A549 (cell line): ENCODE measurements at regions not wholly inside any gene's neighbourhood (a gene's known extent, or its start where the extent isn't known, plus 50 kb on each side); places are given as distances from the start of the nearest gene placed in this dataset.

ENCODE experiments used
- ATAC-seq, 2 experiments: fragments of 200-7000 bp in 1 of 2; fragments of >200 bp in 1 of 2; cut with Nextera tagmentation in 1 of 2; cut with Tn5 transposase in 1 of 2; 3 replicates each; pipeline versions ENCODE4 v1.8.0 to v1.9.1; 2018 to 2020; ENCODE audit warnings: mild to moderate bottlenecking in 1 of 2, moderate library complexity in 1 of 2
- CTCF ChIA-PET: fragments of 300-600 bp; sonication (Branson Sonifier 250); formaldehyde crosslinking; extraction: SDS; loops from one replicate; lab custom pipeline; 2021; ENCODE audit warnings: antibody characterized with exemption, inconsistent platforms; lab: Yijun Ruan, JAX
- POLR2A ChIA-PET: fragments of 350-600 bp; formaldehyde crosslinking; extraction: SDS; loops from one replicate; lab custom pipeline; 2021; ENCODE audit warnings: antibody characterized with exemption, inconsistent platforms; lab: Yijun Ruan, JAX
- DNase-seq, 2 experiments: peaks; one replicate each; pipeline versions ENCODE4 v3.0.0 to v3.0.0-alpha.2; 2011 to 2016; ENCODE audit warnings: low read depth in 1 of 2, low spot score in 1 of 2
- FAIRE-seq: peaks from 2 replicates; lab custom pipeline; 2011; peaks lifted over from hg19 to GRCh38; lab: Jason Lieb, UNC
- H3K27ac ChIP-seq, 2 experiments: fragments of >200 bp; sonication (Bioruptor Twin); formaldehyde crosslinking; 3 replicates each; pipeline ENCODE4 v1.5.1; 2016 to 2017
- H3K4me1 ChIP-seq: fragments of >200 bp; sonication (Bioruptor Twin); formaldehyde crosslinking; 3 replicates; pipeline ENCODE4 v1.6.1; 2016
- H3K4me2 ChIP-seq: fragments of >200 bp; sonication (Bioruptor Twin); formaldehyde crosslinking; 3 replicates; pipeline ENCODE4 v1.6.1; 2016
- H3K4me3 ChIP-seq: fragments of >200 bp; sonication (Bioruptor Twin); formaldehyde crosslinking; 3 replicates; pipeline ENCODE4 v1.5.1; 2016
- H3K9me3 ChIP-seq: fragments of >200 bp; sonication (Bioruptor Twin); formaldehyde crosslinking; 3 replicates; pipeline ENCODE4 v1.6.1; 2016
- BCL3 ChIP-seq: fragments of >200 bp; sonication (Bioruptor Twin); formaldehyde crosslinking; IDR thresholded peaks from 3 replicates; pipeline ENCODE4 v1.6.1; 2016
- CBX8 ChIP-seq: fragments of 200-600 bp; sonication (generic); IDR thresholded peaks from 2 replicates; pipeline ENCODE4 v1.6.1; 2016
- CEBPB ChIP-seq, 2 experiments: fragments of >200 bp in 1 of 2; sonication (Bioruptor Twin) in 1 of 2; formaldehyde crosslinking in 1 of 2; IDR thresholded peaks; 2 replicates each; pipeline ENCODE4 v1.6.1; 2012 to 2016
- CHD2 ChIP-seq: fragments of 150-350 bp; IDR thresholded peaks from 2 replicates; pipeline ENCODE4 v1.6.1; 2014; ENCODE audit warnings: low read length; ENCODE audit not compliant: partially characterized antibody
- E2F6 ChIP-seq: IDR thresholded peaks from 2 replicates; pipeline ENCODE4 v1.6.1; 2012; ENCODE audit warnings: low read depth, borderline replicate concordance
- EP300 ChIP-seq, 2 experiments: fragments of >200 bp; sonication (Bioruptor Twin); formaldehyde crosslinking; IDR thresholded peaks; 2 replicates in 1 of 2; 3 replicates in 1 of 2; pipeline ENCODE4 v1.6.1; 2016 to 2017
- FOXS1 ChIP-seq: fragments of 250-450 bp; sonication (Bioruptor Pico); IDR thresholded peaks from 2 replicates; pipeline ENCODE4 v1.5.0; 2020; ENCODE audit warnings: mild to moderate bottlenecking, moderate library complexity
- HEYL ChIP-seq: fragments of 250-450 bp; sonication (Bioruptor Pico); IDR thresholded peaks from 2 replicates; pipeline ENCODE4 v1.8.0; 2021; ENCODE audit warnings: mild to moderate bottlenecking, moderate library complexity
- HMGXB4 ChIP-seq: fragments of 250-450 bp; sonication (Bioruptor Pico); IDR thresholded peaks from 2 replicates; pipeline ENCODE4 v1.5.0; 2021; ENCODE audit warnings: mild to moderate bottlenecking, moderate library complexity, borderline replicate concordance
- HOXA7 ChIP-seq: fragments of 250-450 bp; sonication (Bioruptor Pico); IDR thresholded peaks from 2 replicates; pipeline ENCODE4 v1.5.0; 2020; ENCODE audit warnings: mild to moderate bottlenecking, moderate library complexity
- HOXB13 ChIP-seq: fragments of 250-450 bp; sonication (Bioruptor Pico); IDR thresholded peaks from 2 replicates; pipeline ENCODE4 v1.5.0; 2020; ENCODE audit warnings: low read depth, mild to moderate bottlenecking, moderate library complexity
- HOXB5 ChIP-seq: fragments of 250-450 bp; sonication (Bioruptor Pico); IDR thresholded peaks from 2 replicates; pipeline ENCODE4 v1.5.0; 2020; ENCODE audit warnings: mild to moderate bottlenecking, moderate library complexity
- JUNB ChIP-seq: fragments of >200 bp; sonication (Bioruptor Twin); formaldehyde crosslinking; IDR thresholded peaks from 2 replicates; pipeline ENCODE4 v1.6.1; 2016
- KDM1A ChIP-seq: fragments of 200-600 bp; sonication (generic); IDR thresholded peaks from 2 replicates; pipeline ENCODE4 v1.6.1; 2016; ENCODE audit warnings: low read depth, mild to moderate bottlenecking
- MAZ ChIP-seq: fragments of 150-350 bp; IDR thresholded peaks from 2 replicates; pipeline ENCODE4 v1.6.1; 2014; ENCODE audit warnings: antibody characterized with exemption, low read depth, low read length, borderline replicate concordance
- MYC ChIP-seq: IDR thresholded peaks from 2 replicates; pipeline ENCODE4 v1.6.1; 2012; ENCODE audit warnings: mild to moderate bottlenecking, inconsistent platforms, low read length, improper control_type of control experiment, borderline replicate concordance
- NFE2L2 ChIP-seq: fragments of 150-350 bp; conservative IDR thresholded peaks from 2 replicates; pipeline ENCODE4 v1.6.1; 2014; ENCODE audit warnings: low read length
- NPAS2 ChIP-seq: fragments of 250-450 bp; sonication (Bioruptor Pico); IDR thresholded peaks from 2 replicates; pipeline ENCODE4 v1.8.0; 2022; ENCODE audit warnings: mild to moderate bottlenecking, moderate library complexity, borderline replicate concordance
- RARB ChIP-seq: fragments of 250-450 bp; sonication (Bioruptor Pico); IDR thresholded peaks from 2 replicates; pipeline ENCODE4 v1.8.0; 2021; ENCODE audit warnings: mild to moderate bottlenecking, moderate library complexity
- TP53 ChIP-seq: fragments of 250-450 bp; sonication (Bioruptor Pico); IDR thresholded peaks from 2 replicates; pipeline ENCODE4 v1.5.0; 2021; ENCODE audit warnings: mild to moderate bottlenecking, moderate library complexity
- WGBS: methylation state at CpG from one replicate; pipeline ENCODE4 v1.1.6; 2017; ENCODE audit errors: missing lambda C conversion rate; 5-methylcytosine and 5-hydroxymethylcytosine counted together
- TF ChIP-seq, protein P1 (sequence below): IDR thresholded peaks from 2 replicates; pipeline ENCODE4 v1.6.1; 2012
- TF ChIP-seq, protein P2 (sequence below): fragments of 250-450 bp; sonication (Bioruptor Pico); IDR thresholded peaks from 2 replicates; pipeline ENCODE4 v1.5.0; 2020; ENCODE audit warnings: low read depth, mild to moderate bottlenecking, moderate library complexity

DNA sequence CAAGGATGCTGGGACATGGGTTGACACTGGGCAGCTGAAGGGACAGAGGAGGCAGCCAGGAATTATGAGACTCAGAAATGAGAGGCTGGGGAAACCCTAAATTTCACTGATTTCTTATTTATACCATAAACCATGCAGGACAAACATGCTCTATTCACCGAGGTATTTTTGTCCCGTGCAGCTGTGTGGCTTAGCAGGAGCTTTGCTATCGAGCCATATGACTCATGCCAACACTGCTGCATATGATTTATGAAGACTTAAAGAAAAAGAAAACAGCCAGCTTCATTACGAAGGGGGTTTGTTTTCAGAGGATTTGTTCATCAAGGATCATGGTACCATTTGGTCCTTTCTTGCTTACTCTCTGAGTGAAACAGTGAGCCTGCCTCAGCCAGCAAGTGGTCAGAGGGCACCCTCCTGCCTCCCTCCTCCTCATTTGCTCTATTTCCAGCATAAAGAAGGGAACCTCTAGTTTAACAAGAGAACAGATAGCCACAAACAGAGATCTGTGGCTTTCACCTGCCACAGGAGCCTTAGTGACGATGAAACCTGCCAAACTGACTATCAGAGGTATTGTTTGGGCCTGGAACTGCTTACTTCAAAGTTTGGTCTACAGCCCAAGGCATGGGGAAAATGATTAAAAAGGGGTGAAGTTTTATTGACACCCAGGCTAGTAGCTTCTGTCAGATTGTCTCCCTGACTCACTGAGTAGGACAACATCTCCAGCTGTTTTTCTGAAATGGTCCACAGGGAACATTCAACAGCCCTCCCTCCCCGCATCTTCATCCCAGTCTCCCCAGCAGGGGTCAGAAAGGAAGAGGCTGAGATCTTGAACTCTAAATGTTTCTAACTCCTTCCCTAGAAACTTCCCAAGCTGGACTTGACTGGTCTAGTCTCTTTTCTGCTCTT lies 80.1 kb upstream of the MAML3 start:
- POLR2A ChIA-PET, result no interaction called here
- TF ChIP-seq BCL3 (no peak), E2F6 (no peak), MYC (no peak), KDM1A (no peak), RARB (CRISPR knock-in tag) (no peak), MAZ (no peak), JUNB (no peak), TP53 (CRISPR knock-in tag) (no peak), CHD2 (no peak), HOXB13 (CRISPR knock-in tag) (no peak), HEYL (no peak), NPAS2 (no peak), NFE2L2 (no peak), HOXB5 (CRISPR knock-in tag) (no peak), FOXS1 (no peak), CBX8 (no peak), HOXA7 (no peak), CEBPB (IDR thresholded peaks at IDR 0.05) (no peak)
- TF ChIP-seq, protein P1, sequence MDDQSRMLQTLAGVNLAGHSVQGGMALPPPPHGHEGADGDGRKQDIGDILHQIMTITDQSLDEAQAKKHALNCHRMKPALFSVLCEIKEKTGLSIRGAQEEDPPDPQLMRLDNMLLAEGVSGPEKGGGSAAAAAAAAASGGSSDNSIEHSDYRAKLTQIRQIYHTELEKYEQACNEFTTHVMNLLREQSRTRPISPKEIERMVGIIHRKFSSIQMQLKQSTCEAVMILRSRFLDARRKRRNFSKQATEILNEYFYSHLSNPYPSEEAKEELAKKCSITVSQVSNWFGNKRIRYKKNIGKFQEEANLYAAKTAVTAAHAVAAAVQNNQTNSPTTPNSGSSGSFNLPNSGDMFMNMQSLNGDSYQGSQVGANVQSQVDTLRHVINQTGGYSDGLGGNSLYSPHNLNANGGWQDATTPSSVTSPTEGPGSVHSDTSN, result no peak
- TF ChIP-seq, protein P2, sequence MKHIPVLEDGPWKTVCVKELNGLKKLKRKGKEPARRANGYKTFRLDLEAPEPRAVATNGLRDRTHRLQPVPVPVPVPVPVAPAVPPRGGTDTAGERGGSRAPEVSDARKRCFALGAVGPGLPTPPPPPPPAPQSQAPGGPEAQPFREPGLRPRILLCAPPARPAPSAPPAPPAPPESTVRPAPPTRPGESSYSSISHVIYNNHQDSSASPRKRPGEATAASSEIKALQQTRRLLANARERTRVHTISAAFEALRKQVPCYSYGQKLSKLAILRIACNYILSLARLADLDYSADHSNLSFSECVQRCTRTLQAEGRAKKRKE (CRISPR knock-in tag), result no peak
- H3K4me1 ChIP-seq, result peaks cover 24% of the 10 kb centered on the region
- WGBS, result 39% methylated on average over 6 of the region's 6 CpGs
- peak; percentile 58 to 65; a peak in 4 of 6 replicates for ATAC-seq
- H3K4me2 ChIP-seq, result peak overlapping the region; percentile 50; the same call in 2 of the 3 replicates
- peak overlapping the region; percentile 50 to 57; a peak in 5 of 6 replicates for H3K27ac ChIP-seq
- CTCF ChIA-PET, result interaction anchor here (1.1 to 2.1 kb wide), 2 partner anchors 18 to 19 kb away, joined by 3 to 6 read pairs; no protein-coding TSS in a partner anchor
- no peak for FAIRE-seq
- H3K4me3 ChIP-seq, result no peak overlapping the region
- H3K9me3 ChIP-seq, result no peaks in the 10 kb centered on the region
- DNase-seq, result no peak

DNA sequence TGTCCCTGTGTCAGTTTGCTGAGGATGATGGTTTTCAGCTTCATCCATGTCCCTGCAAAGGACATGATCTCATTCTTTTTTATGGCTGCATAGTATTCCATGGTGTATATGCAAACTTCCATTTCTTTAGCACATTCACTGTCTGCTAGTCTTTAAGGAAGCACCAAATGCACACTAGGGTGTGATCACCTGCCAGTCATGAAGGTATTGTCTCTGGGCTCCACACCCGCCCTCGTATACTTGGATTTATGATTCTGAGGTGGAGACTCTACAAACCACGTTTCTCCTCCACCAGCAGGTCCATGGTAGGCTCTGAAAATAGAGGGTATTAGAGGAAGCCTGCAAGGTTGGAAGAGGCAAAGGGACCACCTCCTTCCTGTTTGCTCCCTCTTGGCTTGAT lies 75.9 kb upstream of the MAML3 start:
- CTCF ChIA-PET, result no interaction called here
- FAIRE-seq (no peak), ATAC-seq (no peak), DNase-seq (no peak)
- no peak overlapping the region for H3K4me3 ChIP-seq
- peaks cover 38% of the 10 kb centered on the region for H3K4me1 ChIP-seq
- H3K4me2 ChIP-seq, result no peak overlapping the region
- H3K27ac ChIP-seq, result peak overlapping the region; percentile 80 to 82
- H3K9me3 ChIP-seq, result no peaks in the 10 kb centered on the region
- WGBS, result 100% methylated on average over 3 of the region's 3 CpGs
- TF ChIP-seq HMGXB4 (CRISPR knock-in tag) (no peak), EP300 (IDR thresholded peaks at IDR 0.05) (no peak), KDM1A (peak; percentile 24; the same call in 1 of the 2 replicates)
- POLR2A ChIA-PET, result no interaction called here
